Spinal cord (tissue), 9 donors: ENCODE measurements at regions not wholly inside any gene's neighbourhood (a gene's known extent, or its start where the extent isn't known, plus 50 kb on each side); places are given as distances from the start of the nearest gene placed in this dataset.
"Not testable (repeated sequence)": the region's sequence is repeated elsewhere in the genome, so short reads cannot be mapped to it uniquely, and the experiment has no call there.

Experiments
- DNase-seq, 6 donors: peaks; one replicate each; pipeline versions ENCODE4 v3.0.0 to v3.0.0-alpha.2; 2013 to 2015; ENCODE audit warnings: low spot score in 6 of 6, low read depth in 4 of 6
- H3K27ac ChIP-seq: one replicate; pipeline ENCODE4 v1.5.1; 2013; ENCODE audit warnings: low read depth, low read length, control low read depth
- H3K27me3 ChIP-seq: one replicate; pipeline ENCODE4 v1.6.1; 2013; ENCODE audit warnings: low read length; ENCODE audit not compliant: control insufficient read depth, insufficient read depth
- H3K36me3 ChIP-seq: one replicate; pipeline ENCODE4 v1.6.1; 2013; ENCODE audit warnings: low read length; ENCODE audit not compliant: control insufficient read depth, insufficient read depth
- H3K4me1 ChIP-seq: one replicate; pipeline ENCODE4 v1.6.1; 2013; ENCODE audit warnings: low read length; ENCODE audit not compliant: control insufficient read depth, insufficient read depth
- H3K4me3 ChIP-seq: one replicate; pipeline ENCODE4 v1.5.1; 2013; ENCODE audit warnings: low read depth, low read length, control low read depth
- H3K9me3 ChIP-seq: one replicate; pipeline ENCODE4 v1.6.1; 2013; ENCODE audit warnings: low read length; ENCODE audit not compliant: control insufficient read depth, insufficient read depth
- WGBS: methylation state at CpG from one replicate; pipeline ENCODE4 v1.1.5; 2013; ENCODE audit warnings: missing lambda C conversion rate; ENCODE audit not compliant: insufficient coverage; 5-methylcytosine and 5-hydroxymethylcytosine counted together
- donor health status: healthy.

DNA sequence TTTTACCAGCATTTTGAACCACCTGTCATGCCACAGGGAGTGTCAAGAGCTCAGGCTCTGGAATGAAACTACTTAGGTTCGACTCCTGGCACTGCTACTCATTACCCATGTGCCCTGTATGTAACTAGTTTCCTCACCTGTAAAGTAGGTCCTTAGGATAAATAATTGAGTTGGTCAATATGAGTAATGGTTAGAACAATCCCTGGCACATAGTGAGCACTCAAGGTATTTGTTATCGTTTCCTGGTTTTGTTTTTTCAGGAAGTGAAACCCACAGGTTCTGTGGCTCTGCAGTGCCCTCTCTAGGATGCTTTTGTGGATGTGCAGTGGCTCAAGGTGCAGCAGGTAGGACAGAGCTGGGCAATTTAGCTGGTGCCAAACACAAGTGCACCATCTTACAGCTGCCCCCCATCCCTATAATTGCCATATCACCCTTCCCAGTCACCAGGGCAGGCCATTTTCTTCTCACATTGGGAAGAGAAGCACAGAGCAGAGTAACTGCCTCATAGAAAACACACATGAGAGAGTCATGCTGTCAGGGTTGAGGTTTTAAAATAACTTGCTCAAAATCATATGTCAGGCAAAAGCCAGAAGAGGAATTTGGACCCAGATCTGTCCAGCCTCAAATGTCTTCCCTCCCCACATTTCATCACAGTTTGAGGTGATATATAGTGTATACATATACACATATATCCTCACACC is 297.5 kb downstream of the RPAP3 start:
- Histone ChIP-seq H3K4me1 (no peaks in the 10 kb centered on the region), H3K27ac (no peak overlapping the region)
- 80% methylated on average over 1 of the region's 2 CpGs for WGBS

DNA sequence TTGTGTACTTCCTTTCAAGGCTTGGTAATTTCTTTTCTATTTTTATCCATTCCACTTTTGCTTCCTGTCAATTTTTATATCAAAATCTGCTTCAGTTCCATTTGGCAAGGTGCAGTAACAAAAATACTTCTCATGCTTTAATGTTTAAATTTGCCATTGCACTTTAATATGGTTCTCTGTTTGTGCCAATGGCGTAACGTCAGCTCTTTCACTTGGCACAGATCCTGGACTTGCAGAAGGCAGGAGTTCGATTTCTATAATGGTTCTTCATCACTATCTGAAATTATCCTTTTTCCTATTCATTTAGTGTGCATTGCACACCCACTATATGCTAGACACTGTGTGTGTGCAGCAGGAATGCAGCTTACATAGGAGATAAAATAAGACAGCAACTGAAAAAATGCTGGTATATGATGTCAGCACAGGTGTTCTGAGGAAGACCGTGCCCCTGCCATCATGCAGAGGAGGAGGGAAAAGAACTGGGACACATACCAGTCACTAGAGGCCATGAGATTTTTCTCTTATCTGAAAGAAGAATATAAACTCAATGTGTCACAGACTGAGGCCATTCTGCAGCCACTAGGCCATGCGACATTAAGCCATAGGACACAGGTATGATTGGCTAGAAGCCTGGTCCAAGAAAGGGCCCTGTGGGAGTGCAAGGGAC is 298.2 kb downstream of the RPAP3 start:
- no peaks in the 10 kb centered on the region for H3K27me3 ChIP-seq
- no peaks in the 10 kb centered on the region for H3K9me3 ChIP-seq
- DNase-seq, result peak in 2 of 6 donors; percentile 56 to 86
- no peaks in the 10 kb centered on the region for H3K36me3 ChIP-seq
- H3K4me3 ChIP-seq, result no peak overlapping the region
- 86% methylated on average over 2 of the region's 5 CpGs for WGBS
- H3K4me1 ChIP-seq, result no peaks in the 10 kb centered on the region
- no peak overlapping the region for H3K27ac ChIP-seq

More for the DNA sequence above, 297.5 kb downstream of the RPAP3 start:
- H3K27me3 ChIP-seq, result no peaks in the 10 kb centered on the region
- DNase-seq, result no peak
- H3K4me3 ChIP-seq, result no peak overlapping the region
- no peaks in the 10 kb centered on the region for H3K36me3 ChIP-seq
- no peaks in the 10 kb centered on the region for H3K9me3 ChIP-seq

DNA sequence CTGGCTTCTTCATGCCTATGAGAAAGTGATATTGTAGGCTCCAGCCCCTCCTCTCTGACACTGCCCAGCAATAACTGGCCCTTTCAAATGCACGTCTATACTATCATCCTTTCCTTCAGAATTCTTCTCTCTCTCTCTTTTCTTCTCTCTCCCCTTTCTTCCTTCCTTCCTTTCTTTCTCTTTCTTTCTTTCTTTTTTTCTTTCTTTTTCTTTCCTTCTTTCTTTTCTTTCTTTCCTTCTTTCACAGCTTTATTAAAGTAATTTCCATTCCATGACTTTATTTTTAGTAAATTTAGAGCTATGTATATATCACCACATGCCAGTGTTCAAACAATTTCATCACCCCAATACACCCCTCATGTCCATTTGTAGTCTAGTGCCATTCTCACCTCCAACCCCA is 302.1 kb downstream of the RPAP3 start:
- no peak overlapping the region for H3K27ac ChIP-seq
- H3K36me3 ChIP-seq, result no peaks in the 10 kb centered on the region
- no peaks in the 10 kb centered on the region for H3K4me1 ChIP-seq
- DNase-seq, result no peak
- no peak overlapping the region for H3K4me3 ChIP-seq
- H3K9me3 ChIP-seq, result no peaks in the 10 kb centered on the region
- 82% methylated on average over 1 of the region's 1 CpG for WGBS
- no peaks in the 10 kb centered on the region for H3K27me3 ChIP-seq

DNA sequence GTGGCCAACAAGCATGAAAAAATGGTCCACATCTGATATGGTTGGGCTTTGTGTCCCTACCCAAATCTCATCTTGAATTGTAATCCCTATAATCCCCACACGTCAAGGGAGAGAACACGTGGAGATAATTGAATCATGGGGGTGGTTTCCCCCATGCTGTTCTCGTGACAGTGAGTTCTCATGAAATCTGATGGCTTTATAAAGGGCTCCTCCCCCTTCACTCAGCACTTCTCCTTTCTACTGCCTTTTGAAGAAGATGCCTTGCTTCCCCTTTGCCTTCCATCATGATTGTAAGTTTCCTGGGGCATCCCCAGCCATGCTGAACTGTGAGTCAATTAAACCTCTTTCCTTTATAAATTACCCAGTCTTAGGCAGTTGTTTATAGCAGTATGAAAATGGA is 304.6 kb downstream of the RPAP3 start:
- H3K36me3 ChIP-seq, H3K27me3 ChIP-seq, H3K4me3 ChIP-seq, H3K4me1 ChIP-seq, DNase-seq, H3K9me3 ChIP-seq, H3K27ac ChIP-seq: not testable (repeated sequence)
- no CpG with 5 or more reads among the region's 3 CpGs for WGBS

DNA sequence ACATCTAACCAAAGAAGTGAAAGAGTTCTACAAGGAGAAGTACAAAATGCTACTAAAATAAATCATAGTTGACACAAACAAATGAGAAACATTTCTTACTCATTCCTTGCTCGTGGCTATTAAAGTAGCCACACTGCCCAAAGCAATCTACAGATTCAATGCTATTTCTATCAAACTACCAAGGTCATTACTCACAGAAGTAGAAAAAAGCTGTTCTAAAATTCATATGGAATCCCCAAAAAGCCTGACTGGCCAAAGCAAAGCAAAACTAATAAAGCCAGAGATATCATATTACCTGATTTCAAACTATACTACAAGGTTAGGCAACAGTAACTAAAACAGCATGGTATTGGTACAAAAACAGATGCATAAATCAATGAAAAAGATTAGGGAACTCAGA is 305.6 kb downstream of the RPAP3 start:
- Histone ChIP-seq H3K36me3 (no peaks in the 10 kb centered on the region), H3K27me3 (no peaks in the 10 kb centered on the region), H3K27ac (no peak overlapping the region), H3K4me3 (no peak overlapping the region), H3K4me1 (no peaks in the 10 kb centered on the region), H3K9me3 (no peaks in the 10 kb centered on the region)
- no peak for DNase-seq
- WGBS, result no CpG with 5 or more reads among the region's 1 CpG

DNA sequence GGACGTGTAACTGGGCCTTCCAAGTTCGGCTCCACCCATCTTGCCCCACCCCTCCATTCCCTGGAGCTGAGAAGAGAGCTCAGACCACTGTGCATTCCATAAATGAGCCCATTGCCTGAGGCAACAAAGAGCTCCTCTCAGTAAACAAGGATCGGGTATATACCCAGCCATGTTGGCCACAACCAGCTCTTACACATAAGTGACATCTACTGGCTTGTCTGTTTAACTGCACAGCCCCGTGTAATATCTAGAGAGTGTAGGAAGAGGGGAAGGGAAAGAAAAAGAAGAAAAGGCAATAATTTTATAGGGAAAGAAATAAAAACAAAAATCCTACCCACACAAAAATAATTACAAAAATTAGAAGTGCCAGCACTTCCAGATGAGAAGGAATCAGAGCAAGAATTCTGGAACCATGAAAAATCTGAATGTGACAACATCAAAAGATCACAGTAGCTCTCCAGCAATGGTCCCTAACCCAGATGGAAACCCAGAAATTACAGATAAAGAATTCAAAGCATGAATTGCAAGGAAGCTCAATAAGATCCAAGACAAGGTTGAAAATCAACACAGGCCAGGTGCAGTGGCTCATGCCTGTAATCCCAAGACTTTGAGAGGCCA is 308.1 kb downstream of the RPAP3 start:
- H3K36me3 ChIP-seq, result no peaks in the 10 kb centered on the region
- no peaks in the 10 kb centered on the region for H3K27me3 ChIP-seq
- no peak for DNase-seq
- H3K4me1 ChIP-seq, result no peaks in the 10 kb centered on the region
- no peak overlapping the region for H3K4me3 ChIP-seq
- no peaks in the 10 kb centered on the region for H3K9me3 ChIP-seq
- no peak overlapping the region for H3K27ac ChIP-seq
- 96% methylated on average over 2 of the region's 4 CpGs for WGBS

DNA sequence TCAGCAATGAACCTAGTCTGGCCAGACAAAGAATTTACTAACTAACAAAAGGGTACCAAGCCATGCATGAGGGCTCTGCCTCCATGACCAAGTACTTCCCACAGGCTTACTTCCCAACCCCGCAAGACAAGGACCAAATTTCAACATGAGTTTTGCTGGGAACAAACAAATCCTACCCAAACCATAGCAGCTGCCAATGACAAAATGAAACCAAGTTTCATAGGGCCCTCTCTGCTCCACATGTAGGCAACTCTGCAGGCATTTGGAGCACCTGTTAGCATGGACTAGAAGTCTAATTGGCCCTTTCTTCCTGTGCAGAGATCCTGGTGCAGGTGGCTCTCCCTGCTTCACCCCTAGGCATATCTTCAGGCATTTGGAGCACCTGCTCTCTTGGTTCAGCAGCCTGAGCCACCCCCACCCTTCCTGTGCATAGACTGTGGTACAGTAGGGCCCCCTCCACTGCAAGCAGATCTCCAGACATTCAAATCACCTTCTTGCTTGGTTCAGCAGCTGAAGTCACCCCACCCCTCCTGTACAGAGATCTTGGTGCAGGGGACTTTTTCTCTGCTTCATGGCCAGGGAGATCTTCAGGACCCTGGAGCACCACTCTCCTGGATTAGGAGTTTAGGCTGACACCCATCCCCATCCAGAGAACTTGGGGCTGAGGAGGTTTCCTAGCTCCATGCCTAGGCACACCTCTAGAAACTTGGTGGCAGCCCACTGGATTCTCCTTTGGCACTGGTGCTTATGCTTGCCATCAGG is 308.7 kb downstream of the RPAP3 start:
- H3K9me3 ChIP-seq, result no peaks in the 10 kb centered on the region
- no peak overlapping the region for H3K4me3 ChIP-seq
- no peaks in the 10 kb centered on the region for H3K36me3 ChIP-seq
- DNase-seq, result no peak
- H3K27me3 ChIP-seq, result no peaks in the 10 kb centered on the region
- no peak overlapping the region for H3K27ac ChIP-seq
- WGBS, result 88% methylated on average over 1 of the region's 1 CpG
- H3K4me1 ChIP-seq, result no peaks in the 10 kb centered on the region

DNA sequence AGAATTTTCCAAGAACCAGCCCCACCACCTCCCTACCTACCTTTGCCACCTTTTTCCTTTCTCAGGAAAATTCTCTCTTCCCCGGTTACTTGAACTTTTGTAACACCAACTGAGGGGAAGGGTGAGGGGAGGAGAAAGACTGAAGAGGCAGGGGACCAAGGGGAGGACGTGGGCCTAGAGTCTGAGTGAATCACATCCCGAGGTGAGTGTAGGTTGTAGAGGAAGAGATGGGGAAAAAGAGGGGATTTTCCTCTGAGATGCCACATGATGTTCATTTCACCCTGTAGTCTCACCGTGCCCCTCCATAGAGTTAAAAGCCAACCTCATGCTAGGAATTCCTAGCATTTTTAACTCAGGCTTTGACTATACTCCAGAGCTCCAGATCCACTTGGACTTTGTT is 311.8 kb downstream of the RPAP3 start:
- Histone ChIP-seq H3K27me3 (no peaks in the 10 kb centered on the region), H3K27ac (no peak overlapping the region), H3K4me1 (no peaks in the 10 kb centered on the region), H3K36me3 (no peaks in the 10 kb centered on the region), H3K9me3 (no peaks in the 10 kb centered on the region), H3K4me3 (no peak overlapping the region)
- 72% methylated on average over 2 of the region's 4 CpGs for WGBS
- no peak for DNase-seq

DNA sequence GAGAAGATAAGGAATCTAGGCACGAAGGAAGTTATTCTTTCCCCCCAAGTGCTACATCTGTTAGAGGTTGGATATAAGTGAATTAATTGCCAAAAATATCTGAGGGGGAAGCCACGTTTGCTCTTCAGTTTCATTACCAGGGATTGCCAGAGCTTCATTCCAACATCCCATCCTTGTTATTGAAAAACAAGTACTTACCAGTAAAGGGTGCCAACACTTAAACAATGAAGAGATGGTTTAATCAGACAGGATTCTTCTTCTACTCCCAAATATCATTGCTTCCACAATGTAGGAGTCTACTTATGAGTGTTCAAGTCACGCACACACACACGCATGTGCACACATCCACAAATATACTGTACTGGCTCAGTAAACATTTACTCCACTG is 312.4 kb downstream of the RPAP3 start:
- no peak overlapping the region for H3K27ac ChIP-seq
- no peak overlapping the region for H3K4me3 ChIP-seq
- WGBS, result no CpG with 5 or more reads among the region's 4 CpGs

More for the DNA sequence above, 312.4 kb downstream of the RPAP3 start:
- Histone ChIP-seq H3K9me3 (no peaks in the 10 kb centered on the region), H3K36me3 (no peaks in the 10 kb centered on the region), H3K27me3 (no peaks in the 10 kb centered on the region), H3K4me1 (no peaks in the 10 kb centered on the region)
- no peak for DNase-seq
